GM18508 (cell line): ENCODE measurements at regions not wholly inside any gene's neighbourhood (a gene's known extent, or its start where the extent isn't known, plus 50 kb on each side); places are given as distances from the start of the nearest gene placed in this dataset.
"Not testable (repeated sequence)": the region's sequence is repeated elsewhere in the genome, so short reads cannot be mapped to it uniquely, and the experiment has no call there.

ENCODE experiments used
- ATAC-seq: cut with Tn5 transposase; IDR thresholded peaks from one replicate; pipeline ENCODE4 v1.9.1; 2021; ENCODE audit warnings: moderate number of reproducible peaks; ENCODE audit not compliant: insufficient read depth, unreplicated experiment

- ATAC-seq = no peak
Observed at GRCh38 chr5:166708291-166708690, 1583.2 kb upstream of the WWC1 start.

- ATAC-seq = no peak
Observed at GRCh38 chr5:166709691-166710090, 1581.8 kb upstream of the WWC1 start.

- no peak for ATAC-seq
Observed at GRCh38 chr5:166710271-166710670, 1581.2 kb upstream of the WWC1 start.

- no peak for ATAC-seq
Observed at GRCh38 chr5:166712447-166713185, 1578.8 kb upstream of the WWC1 start.

- no peak for ATAC-seq
Observed at GRCh38 chr5:166713295-166713694, 1578.2 kb upstream of the WWC1 start.

GRCh38 chr5:166716856-166717492, 1574.5 kb upstream of the WWC1 start:
- no peak for ATAC-seq

- ATAC-seq = no peak
Observed at GRCh38 chr5:166719991-166720390, 1571.5 kb upstream of the WWC1 start.

GRCh38 chr5:166722939-166723338, 1568.5 kb upstream of the WWC1 start:
- no peak for ATAC-seq

- no peak for ATAC-seq
Observed at GRCh38 chr5:166724284-166724683, 1567.2 kb upstream of the WWC1 start.

- no peak for ATAC-seq
Observed at GRCh38 chr5:166725593-166725992, 1565.9 kb upstream of the WWC1 start.

GRCh38 chr5:166726406-166726805, 1565.0 kb upstream of the WWC1 start:
- no peak for ATAC-seq

GRCh38 chr5:166742951-166743350, 1548.5 kb upstream of the WWC1 start:
- not testable (repeated sequence) for ATAC-seq

GRCh38 chr5:166746506-166746905, 1544.9 kb upstream of the WWC1 start:
- ATAC-seq = no peak

GRCh38 chr5:166750376-166750775, 1541.1 kb upstream of the WWC1 start:
- ATAC-seq = no peak

GRCh38 chr5:166758151-166758550, 1533.3 kb upstream of the WWC1 start:
- no peak for ATAC-seq

GRCh38 chr5:166767858-166768257, 1523.6 kb upstream of the WWC1 start:
- ATAC-seq = no peak

GRCh38 chr5:166768536-166768935, 1522.9 kb upstream of the WWC1 start:
- no peak for ATAC-seq

- ATAC-seq = no peak
Observed at GRCh38 chr5:166772770-166773169, 1518.7 kb upstream of the WWC1 start.

- no peak for ATAC-seq
Observed at GRCh38 chr5:166781737-166782136, 1509.7 kb upstream of the WWC1 start.

GRCh38 chr5:166784545-166785078, 1506.8 kb upstream of the WWC1 start:
- no peak for ATAC-seq

GRCh38 chr5:166786178-166786577, 1505.3 kb upstream of the WWC1 start:
- ATAC-seq = no peak

- no peak for ATAC-seq
Observed at GRCh38 chr5:166786889-166787288, 1504.6 kb upstream of the WWC1 start.
